Cerebellar cortex (tissue), 1 donor: ENCODE measurements at regions not wholly inside any gene's neighbourhood (a gene's known extent, or its start where the extent isn't known, plus 50 kb on each side); places are given as distances from the start of the nearest gene placed in this dataset.

Experiments used
- DNase-seq: peaks from one replicate; pipeline ENCODE4 v3.0.0-alpha.2; 2015; ENCODE audit warnings: low spot score

DNA sequence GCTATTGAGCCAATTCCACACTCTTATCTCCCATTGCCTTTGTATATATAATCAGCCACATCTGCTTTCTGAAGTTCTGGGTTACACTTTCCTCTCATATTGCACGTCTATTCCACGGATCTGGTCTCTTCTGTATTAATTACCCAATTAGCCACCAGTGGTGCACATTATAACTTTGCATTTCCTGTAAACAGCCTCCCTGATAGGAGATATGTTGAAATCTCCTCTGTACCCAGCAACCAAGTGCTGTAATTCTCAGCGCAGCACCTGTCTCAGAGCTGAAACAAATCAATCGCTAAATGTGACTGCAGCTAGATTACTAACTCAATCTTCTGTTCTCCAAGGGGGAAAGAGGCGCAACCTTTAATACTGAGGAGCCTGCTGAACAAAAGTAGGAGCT is 326.4 kb downstream of the SLITRK2 start:
- DNase-seq, result no peak

DNA sequence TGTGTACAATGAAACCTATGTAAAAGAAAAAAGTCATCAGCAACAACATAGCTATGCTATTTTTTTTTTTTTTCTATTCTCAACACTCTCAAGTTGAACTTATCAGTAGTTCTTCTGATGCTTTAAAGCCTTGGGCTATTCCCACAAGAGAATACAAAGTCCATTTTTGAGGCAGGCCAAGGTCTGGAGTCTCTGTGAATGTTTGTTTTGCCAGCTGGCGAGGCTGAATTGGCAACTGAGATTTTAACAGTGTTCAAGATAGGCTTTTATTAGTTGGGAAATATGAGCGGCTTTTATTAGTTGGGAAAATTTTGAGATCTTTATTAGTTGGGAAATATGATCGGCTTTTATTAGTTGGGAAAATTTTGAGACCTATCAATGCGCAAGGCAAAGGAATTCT is 336.6 kb downstream of the SLITRK2 start:
- DNase-seq, result no peak

DNA sequence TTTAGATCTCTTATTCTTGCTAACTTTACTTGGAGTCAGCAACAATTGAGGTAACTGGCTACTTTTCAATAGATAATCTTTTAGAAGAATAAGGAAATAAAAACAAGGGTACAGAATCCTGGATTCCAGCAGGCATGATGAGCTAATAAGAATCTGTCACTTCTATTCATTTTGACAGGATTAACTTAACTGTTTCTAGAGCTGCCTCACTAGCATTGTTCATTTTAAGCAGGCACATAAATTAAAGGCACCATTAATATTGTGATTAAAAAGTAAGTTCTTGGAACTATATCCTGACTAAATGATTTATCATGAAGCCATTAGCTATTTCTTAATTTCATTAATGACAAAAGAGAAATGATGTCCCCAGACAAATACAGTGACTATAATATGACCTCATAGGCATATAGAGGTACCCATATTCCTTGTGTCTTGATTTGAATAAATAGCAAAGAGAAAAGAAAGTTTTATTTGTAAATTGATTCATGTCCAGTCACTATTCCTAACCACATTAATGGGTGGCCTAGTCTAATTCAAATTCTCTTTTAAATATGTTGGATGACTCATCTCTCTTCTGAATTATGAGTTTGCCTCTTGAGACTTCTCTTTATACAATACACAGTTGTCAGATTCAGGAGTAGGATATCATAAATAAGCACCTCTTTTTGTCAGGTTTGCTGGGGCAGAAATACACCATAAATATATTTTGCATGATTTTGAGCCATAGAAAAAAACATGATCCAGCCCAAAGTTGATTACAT is 343.0 kb downstream of the SLITRK2 start:
- no peak for DNase-seq

DNA sequence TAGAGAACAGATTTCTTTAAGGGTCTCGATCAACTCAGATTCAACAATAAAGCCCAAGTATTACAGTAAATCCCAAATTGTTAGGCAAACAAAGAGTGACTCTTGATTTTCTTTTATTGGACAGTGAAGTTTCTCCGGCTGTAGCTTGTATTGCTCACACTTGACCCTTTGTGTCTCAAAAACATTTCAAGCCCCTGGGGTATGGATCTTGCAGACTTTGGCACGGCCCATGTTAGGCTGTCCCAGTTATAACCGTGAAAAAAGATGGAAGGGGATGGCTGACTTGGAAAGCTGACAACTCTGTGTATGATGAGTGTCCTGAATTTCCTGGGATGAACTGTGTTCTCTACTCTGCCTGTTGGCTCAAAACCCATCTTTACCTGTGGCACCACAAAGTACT is 356.1 kb downstream of the SLITRK2 start:
- DNase-seq, result no peak

DNA sequence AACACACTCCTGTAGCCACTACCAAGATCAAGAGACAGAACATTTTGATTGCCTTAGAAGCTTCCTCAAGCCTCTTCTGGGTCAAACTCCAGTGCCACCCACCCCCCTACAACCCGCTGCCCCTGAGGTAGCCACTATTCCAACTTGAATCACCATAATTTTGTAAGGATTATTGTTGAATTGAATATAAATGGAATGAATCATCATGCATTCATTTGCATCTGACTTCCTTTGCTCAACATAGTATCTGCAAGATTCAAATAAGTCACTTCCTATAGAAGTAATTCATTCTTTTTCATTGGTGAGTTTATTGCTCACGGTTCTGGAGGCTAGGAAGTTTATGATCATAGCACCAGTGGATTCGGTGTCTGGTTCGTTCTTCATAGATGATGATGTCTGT is 364.2 kb downstream of the SLITRK2 start:
- no peak for DNase-seq

DNA sequence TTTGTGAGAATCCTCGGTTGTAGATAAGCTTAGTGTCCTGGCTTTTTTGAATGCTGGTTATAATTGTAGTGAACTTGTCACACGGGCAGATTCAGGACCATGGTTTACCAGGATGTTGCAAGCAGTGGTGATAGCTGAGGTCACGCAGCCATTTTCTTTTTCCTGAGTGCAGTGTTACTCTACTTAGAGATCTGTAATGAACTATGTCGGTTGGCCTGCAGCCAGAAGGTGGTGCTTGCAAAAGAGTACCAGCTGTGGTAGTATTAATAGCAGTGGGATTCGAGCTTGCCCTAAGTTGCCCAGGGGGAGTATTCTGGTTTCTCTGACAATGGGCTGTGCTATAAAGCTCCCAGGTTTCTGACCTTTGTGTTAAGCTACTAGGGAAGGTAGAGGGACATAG is 368.9 kb downstream of the SLITRK2 start:
- DNase-seq, result no peak

DNA sequence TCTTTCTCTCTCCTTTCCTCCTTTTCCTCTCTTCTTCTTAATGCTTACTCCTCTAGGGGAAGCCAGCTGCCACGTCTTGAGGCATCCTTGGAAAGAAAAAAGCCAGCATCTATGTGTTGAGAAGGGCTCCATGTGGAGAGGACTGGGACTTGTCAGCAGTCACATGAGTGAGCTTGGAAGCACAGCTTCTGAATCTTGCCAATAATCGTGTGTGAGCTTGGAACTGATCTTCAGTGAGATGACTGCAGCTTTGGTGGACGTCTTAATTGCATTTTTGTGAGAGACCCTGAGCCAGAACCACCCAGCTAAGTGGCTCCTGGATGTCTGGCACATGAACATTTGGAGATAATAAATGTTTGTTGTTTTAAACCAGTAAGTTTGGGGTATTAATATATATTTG is 371.7 kb downstream of the SLITRK2 start:
- no peak for DNase-seq

DNA sequence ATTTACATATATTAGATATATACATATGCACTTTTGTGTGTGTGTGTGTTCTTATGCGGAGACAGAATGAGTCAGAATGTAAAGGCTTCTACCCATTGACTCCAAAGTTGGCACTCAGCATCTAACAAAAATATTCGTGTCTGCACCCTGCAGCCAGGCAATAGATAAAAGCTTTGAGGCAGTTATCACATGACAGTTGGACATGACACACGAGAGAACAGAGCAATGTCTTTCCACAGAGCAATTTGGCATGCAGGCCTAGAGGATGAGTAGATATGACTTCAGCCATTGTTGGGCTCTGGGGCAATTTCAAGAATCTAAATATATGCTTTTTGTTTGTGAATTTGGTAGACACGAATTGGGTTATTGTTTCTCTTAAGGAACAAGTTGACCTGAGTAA is 391.2 kb downstream of the SLITRK2 start:
- no peak for DNase-seq

DNA sequence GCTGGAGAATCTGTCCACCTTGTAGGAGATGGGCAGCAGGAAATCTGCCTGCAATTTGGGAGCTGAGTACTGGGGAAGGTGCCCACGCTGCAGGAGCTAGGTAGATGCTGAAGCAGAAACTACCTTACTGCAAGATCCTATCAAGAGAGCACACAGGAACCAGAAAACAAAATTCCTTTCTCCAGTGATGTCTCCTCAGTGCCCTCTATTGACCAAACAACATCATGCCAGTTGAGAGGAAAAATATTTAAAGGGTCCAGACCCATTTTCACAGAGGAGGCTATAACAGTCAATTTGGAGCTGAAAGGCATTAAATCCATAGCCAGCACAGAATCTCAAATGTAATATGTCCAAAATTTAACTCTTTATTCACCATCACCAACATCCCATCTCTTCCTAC is 406.8 kb downstream of the SLITRK2 start:
- DNase-seq, result no peak

DNA sequence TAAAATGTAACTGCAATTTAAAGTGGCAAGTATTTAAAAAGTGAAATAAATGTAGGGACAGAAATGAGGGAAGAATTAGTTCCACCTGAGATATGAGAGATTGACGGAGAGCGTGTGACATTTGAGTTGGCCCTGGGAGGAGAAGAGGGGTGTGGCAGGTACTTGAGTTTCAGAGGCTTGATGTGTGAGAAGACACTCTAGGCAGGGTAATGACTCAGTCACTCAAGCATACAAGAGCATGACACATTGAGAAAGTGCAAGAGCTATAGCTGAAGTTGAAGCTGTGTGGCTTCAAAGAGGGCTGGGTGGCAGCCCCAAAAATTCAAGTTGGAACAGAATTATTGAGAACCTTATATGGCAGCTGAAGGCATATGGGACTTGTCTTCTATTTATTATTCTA is 420.5 kb downstream of the SLITRK2 start:
- no peak for DNase-seq

DNA sequence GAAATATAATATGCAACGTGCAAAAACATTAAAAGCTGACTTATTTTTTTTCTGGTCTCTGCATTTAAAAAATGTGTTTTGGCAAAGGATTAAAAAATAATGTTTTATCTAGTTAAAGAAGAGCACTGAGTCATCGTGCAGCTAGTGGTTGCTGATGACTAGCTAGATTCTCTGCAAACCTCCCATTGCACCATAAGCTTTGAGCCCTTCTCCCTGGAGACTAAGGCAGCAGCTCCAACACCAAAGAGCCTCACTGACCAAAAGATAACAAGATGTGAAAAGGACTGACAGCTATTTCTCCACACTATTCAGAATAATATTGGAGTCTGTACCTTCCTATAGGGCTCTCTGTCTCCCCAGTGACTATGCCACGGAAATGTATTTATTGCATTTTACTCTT is 424.3 kb downstream of the SLITRK2 start:
- no peak for DNase-seq

DNA sequence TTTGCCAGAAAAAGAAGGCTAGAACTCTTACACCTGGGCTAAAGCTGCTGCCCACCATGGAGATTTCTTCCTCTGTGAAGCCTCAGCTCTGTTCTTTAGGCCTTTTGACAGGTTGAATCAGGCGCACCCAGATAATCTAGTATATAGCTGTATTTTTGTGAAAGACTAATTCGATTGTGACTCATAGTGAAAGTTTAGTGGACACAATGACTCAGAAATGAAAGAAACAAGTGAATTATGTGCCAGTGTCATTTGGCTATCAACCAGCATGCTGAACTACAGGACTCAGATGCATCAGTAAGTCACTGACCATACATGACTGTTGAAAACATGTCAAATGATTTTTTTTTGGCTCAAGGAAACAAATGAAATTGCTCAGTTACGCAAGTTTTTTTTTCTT is 425.4 kb downstream of the SLITRK2 start:
- no peak for DNase-seq

DNA sequence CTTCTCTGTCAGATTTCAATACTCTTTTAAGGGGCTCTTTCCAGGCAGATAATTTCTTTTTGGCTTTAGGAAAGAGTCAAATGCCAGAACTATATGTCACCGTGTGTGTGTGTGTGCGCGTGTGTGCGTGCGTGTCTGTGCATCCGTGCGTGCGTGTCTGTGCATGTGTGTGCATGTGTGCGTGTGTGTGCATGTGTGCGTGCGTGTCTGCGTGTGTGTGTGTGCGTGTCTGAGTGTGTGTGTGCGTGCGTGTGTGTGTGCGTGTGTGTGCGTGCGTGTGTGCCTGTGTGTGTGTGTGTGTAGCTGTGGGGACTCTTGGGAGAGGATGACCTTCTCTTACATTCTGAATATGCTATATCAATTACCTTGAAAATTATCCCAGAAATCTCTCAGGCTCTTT is 441.6 kb downstream of the SLITRK2 start:
- no peak for DNase-seq

DNA sequence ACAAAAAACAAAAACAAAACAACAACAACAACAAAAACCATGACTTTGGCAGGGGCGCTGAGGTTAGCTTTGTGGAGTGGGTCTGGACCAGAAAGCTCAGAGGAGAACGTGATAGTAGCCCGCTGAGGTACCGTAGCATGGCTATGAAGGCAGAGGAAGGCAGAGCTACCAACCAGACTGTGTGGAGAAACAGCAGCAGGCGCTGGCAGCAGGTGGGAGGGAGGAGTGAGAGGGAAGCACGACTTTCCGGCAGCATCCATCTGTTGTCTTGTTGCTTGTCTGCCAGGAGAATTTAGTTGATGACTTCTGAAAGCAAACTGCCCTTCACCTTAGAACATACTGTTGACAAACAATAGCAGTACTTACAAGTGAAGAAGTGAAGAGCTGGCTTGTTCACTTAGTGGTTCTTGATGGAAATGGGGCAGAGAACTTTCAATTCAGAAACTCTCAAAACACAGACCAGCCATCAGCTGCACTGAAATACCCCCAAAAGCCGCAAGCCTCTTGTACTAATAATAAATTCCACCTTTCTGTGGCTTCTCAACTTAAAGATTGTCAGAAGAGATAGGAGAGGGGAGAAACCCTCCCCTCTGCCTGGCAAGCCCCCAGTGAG is 447.2 kb downstream of the SLITRK2 start:
- DNase-seq, result peak; percentile 62

DNA sequence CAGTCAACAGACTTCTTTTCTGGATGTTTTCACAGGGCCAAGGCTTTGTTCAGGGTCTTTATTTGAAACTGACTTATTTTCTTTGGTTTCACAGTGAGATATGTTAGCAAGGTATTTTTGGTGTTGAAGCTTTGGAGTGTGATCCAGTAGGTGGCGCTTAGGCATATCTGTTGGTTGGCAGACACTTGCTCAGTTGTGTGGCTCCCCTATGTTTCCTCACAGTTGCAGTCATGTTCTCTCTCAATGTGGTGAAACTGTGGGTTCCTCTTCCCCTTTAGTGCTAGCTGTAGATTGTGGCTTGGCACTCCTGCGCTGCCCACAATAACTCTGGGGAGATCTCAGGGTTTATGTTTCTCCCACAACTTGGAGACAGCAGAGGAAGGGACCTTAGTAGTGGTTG is 460.8 kb downstream of the SLITRK2 start:
- DNase-seq, result no peak
